Mesenchymal stem cell (in vitro differentiated cells and primary cell): ENCODE measurements at regions not wholly inside any gene's neighbourhood (a gene's known extent, or its start where the extent isn't known, plus 50 kb on each side); places are given as distances from the start of the nearest gene placed in this dataset.

Experiments used
- DNase-seq: peaks from one replicate; pipeline ENCODE4 v3.0.0-alpha.2; 2013
- H2AFZ ChIP-seq: one replicate; pipeline ENCODE4 v1.6.1; 2013; ENCODE audit warnings: low read depth, mild to moderate bottlenecking, control low read depth, inconsistent platforms, low read length, moderate library complexity
- H2AK5ac ChIP-seq: 2 replicates; pipeline ENCODE4 v1.6.1; 2013; ENCODE audit warnings: low read length, moderate library complexity, mild to moderate bottlenecking, inconsistent platforms; ENCODE audit not compliant: severe bottlenecking
- H2BK120ac ChIP-seq: one replicate; pipeline ENCODE4 v1.6.1; 2013; ENCODE audit warnings: low read depth, mild to moderate bottlenecking, inconsistent platforms, low read length, moderate library complexity
- H2BK12ac ChIP-seq, 2 experiments: one replicate each; pipeline ENCODE4 v1.6.1; 2013; ENCODE audit warnings: inconsistent platforms in 2 of 2, low read length in 2 of 2, mild to moderate bottlenecking in 2 of 2, moderate library complexity in 2 of 2, control low read depth in 1 of 2
- H2BK15ac ChIP-seq: one replicate; pipeline ENCODE4 v1.6.1; 2013; ENCODE audit warnings: mild to moderate bottlenecking, low read depth, inconsistent platforms; ENCODE audit not compliant: poor library complexity, severe bottlenecking
- H2BK5ac ChIP-seq: 2 replicates; pipeline ENCODE4 v1.6.1; 2013; ENCODE audit warnings: low read depth, mild to moderate bottlenecking, low read length, control low read depth, inconsistent platforms; ENCODE audit not compliant: poor library complexity, severe bottlenecking
- H3K14ac ChIP-seq, 2 experiments: one replicate each; pipeline ENCODE4 v1.6.1; 2013; ENCODE audit warnings: inconsistent platforms in 2 of 2, low read length in 2 of 2, control low read depth in 1 of 2, mild to moderate bottlenecking in 1 of 2, moderate library complexity in 1 of 2
- H3K18ac ChIP-seq, 2 experiments: one replicate each; pipeline ENCODE4 v1.6.1; 2013; ENCODE audit warnings: inconsistent platforms in 2 of 2, low read length in 2 of 2, control low read depth in 1 of 2, low read depth in 1 of 2, mild to moderate bottlenecking in 1 of 2
- H3K23ac ChIP-seq, 2 experiments: one replicate each; pipeline ENCODE4 v1.6.1; 2013; ENCODE audit warnings: inconsistent platforms in 2 of 2, low read length in 2 of 2, mild to moderate bottlenecking in 2 of 2, moderate library complexity in 2 of 2, control low read depth in 1 of 2
- H3K27ac ChIP-seq: 2 replicates; pipeline ENCODE4 v1.5.1; 2013; ENCODE audit warnings: mild to moderate bottlenecking, moderate library complexity, low read length, control low read depth, inconsistent platforms; ENCODE audit not compliant: poor library complexity, severe bottlenecking
- H3K27me3 ChIP-seq, 2 experiments: 2 replicates each; pipeline versions ENCODE4 v1.6.1 to v1.7.0; 2013; ENCODE audit warnings: low read length in 2 of 2, mild to moderate bottlenecking in 2 of 2, moderate library complexity in 2 of 2, control low read depth in 1 of 2, inconsistent platforms in 1 of 2; ENCODE audit not compliant: control insufficient read depth in 1 of 2, insufficient read depth in 1 of 2
- H3K36me3 ChIP-seq, 2 experiments: 2 replicates each; pipeline versions ENCODE4 v1.6.1 to v1.7.0; 2013; ENCODE audit warnings: low read length in 2 of 2, control low read depth in 1 of 2, inconsistent platforms in 1 of 2, low read depth in 1 of 2, mild to moderate bottlenecking in 1 of 2; ENCODE audit not compliant: insufficient read depth in 2 of 2, control insufficient read depth in 1 of 2
- H3K4ac ChIP-seq, 2 experiments: one replicate each; pipeline ENCODE4 v1.6.1; 2013; ENCODE audit warnings: inconsistent platforms in 2 of 2, low read length in 2 of 2, mild to moderate bottlenecking in 2 of 2, moderate library complexity in 2 of 2, control low read depth in 1 of 2, low read depth in 1 of 2
- H3K4me1 ChIP-seq: 2 replicates; pipeline ENCODE4 v1.6.1; 2013; ENCODE audit warnings: low read depth, low read length, control low read depth; ENCODE audit not compliant: control insufficient read depth, insufficient read depth
- H3K4me2 ChIP-seq: 2 replicates; pipeline ENCODE4 v1.6.1; 2013; ENCODE audit warnings: low read length, mild to moderate bottlenecking, inconsistent platforms; ENCODE audit not compliant: poor library complexity, severe bottlenecking
- H3K4me3 ChIP-seq, 2 experiments: 2 replicates each; pipeline versions ENCODE4 v1.5.1 to v1.7.0; 2013; ENCODE audit warnings: low read length in 2 of 2, mild to moderate bottlenecking in 2 of 2, control low read depth in 1 of 2, low read depth in 1 of 2; ENCODE audit not compliant: insufficient read depth in 1 of 2
- H3K79me1 ChIP-seq: replicated peaks from 2 replicates; pipeline ENCODE4 v1.6.1; 2013; ENCODE audit warnings: mild to moderate bottlenecking, control low read depth, low read length, inconsistent platforms; ENCODE audit not compliant: poor library complexity, severe bottlenecking
- H3K9ac ChIP-seq: 2 replicates; pipeline ENCODE4 v1.7.0; 2013; ENCODE audit warnings: mild to moderate bottlenecking, low read length, moderate library complexity
- H3K9me3 ChIP-seq: 2 replicates; pipeline ENCODE4 v1.7.0; 2013; ENCODE audit warnings: mild to moderate bottlenecking, low read length; ENCODE audit not compliant: control insufficient read depth
- H4K8ac ChIP-seq: one replicate; pipeline ENCODE4 v1.6.1; 2013; ENCODE audit warnings: inconsistent platforms, mild to moderate bottlenecking, low read length, moderate library complexity
- H4K91ac ChIP-seq: one replicate; pipeline ENCODE4 v1.6.1; 2013; ENCODE audit warnings: mild to moderate bottlenecking, low read length, inconsistent platforms
- WGBS: methylation state at CpG from one replicate; pipeline ENCODE4 v1.1.7; 2013; ENCODE audit warnings: mixed read lengths; 5-methylcytosine and 5-hydroxymethylcytosine counted together

- Histone ChIP-seq H3K4me2 (no peak overlapping the region), H4K91ac (no peak overlapping the region), H2AK5ac (no peak overlapping the region), H2BK120ac (no peak overlapping the region), H4K8ac (no peak overlapping the region), H2BK5ac (no peak overlapping the region), H3K18ac (no peak overlapping the region), H3K14ac (no peak overlapping the region), H3K23ac (no peak overlapping the region), H3K79me1 (no peaks in the 10 kb centered on the region), H2AFZ (no peak overlapping the region), H3K4me3 (no peak overlapping the region), H3K9me3 (no peaks in the 10 kb centered on the region), H3K9ac (no peak overlapping the region), H3K27me3 (no peaks in the 10 kb centered on the region), H3K4me1 (no peaks in the 10 kb centered on the region), H2BK12ac (no peak overlapping the region), H3K27ac (no peak overlapping the region), H3K36me3 (no peaks in the 10 kb centered on the region), H3K4ac (no peak overlapping the region), H2BK15ac (no peak overlapping the region)
- 87% methylated on average over 2 of the region's 2 CpGs for WGBS
- DNase-seq, result no peak
Observed at GRCh38 chr4:11904117-11904535, 475.4 kb upstream of the HS3ST1 start.

DNA sequence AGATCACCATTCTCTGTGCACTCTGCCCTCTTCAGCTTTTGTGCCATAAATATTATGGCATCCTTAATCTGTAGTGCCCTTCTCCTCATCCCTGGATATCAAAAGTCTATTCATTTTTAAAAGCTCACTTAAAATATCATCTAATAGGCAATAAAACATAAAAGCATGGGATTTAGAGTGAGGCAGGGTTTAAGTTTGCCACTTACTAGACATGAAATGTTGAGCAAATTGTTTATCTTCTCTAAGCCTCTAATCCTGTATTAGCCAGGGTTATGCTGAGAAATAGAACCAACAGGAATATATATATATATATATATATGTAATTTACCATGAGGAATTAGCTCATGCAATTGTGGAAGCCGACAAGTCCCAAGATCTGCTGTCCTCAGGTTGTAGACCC is 472.4 kb upstream of the HS3ST1 start:
- no peak for DNase-seq
- WGBS, result 75% methylated on average over 1 of the region's 1 CpG
- Histone ChIP-seq H3K36me3 (no peaks in the 10 kb centered on the region), H3K18ac (no peak overlapping the region), H2AK5ac (no peak overlapping the region), H2AFZ (no peak overlapping the region), H3K4me2 (no peak overlapping the region), H3K9ac (no peak overlapping the region), H3K9me3 (no peaks in the 10 kb centered on the region), H3K4me1 (no peaks in the 10 kb centered on the region), H2BK120ac (no peak overlapping the region), H2BK5ac (no peak overlapping the region), H3K27ac (no peak overlapping the region), H2BK12ac (no peak overlapping the region), H3K4me3 (no peak overlapping the region), H3K14ac (no peak overlapping the region), H3K27me3 (no peaks in the 10 kb centered on the region), H3K4ac (no peak overlapping the region), H2BK15ac (no peak overlapping the region), H4K91ac (no peak overlapping the region), H3K79me1 (no peaks in the 10 kb centered on the region), H4K8ac (no peak overlapping the region), H3K23ac (no peak overlapping the region)

- no peak overlapping the region for H3K14ac ChIP-seq
- no peak for DNase-seq
- H3K9ac ChIP-seq, result no peak overlapping the region
- no peak overlapping the region for H2BK12ac ChIP-seq
- no peak overlapping the region for H3K4me3 ChIP-seq
- H3K4me2 ChIP-seq, result no peak overlapping the region
- no CpG with 5 or more reads among the region's 1 CpG for WGBS
- H3K4me1 ChIP-seq, result no peaks in the 10 kb centered on the region
- H3K18ac ChIP-seq, result no peak overlapping the region
- no peak overlapping the region for H2BK120ac ChIP-seq
- no peak overlapping the region for H4K8ac ChIP-seq
- no peaks in the 10 kb centered on the region for H3K79me1 ChIP-seq
- H2AFZ ChIP-seq, result no peak overlapping the region
- H3K23ac ChIP-seq, result no peak overlapping the region
- no peaks in the 10 kb centered on the region for H3K9me3 ChIP-seq
- H3K4ac ChIP-seq, result no peak overlapping the region
- H3K36me3 ChIP-seq, result no peaks in the 10 kb centered on the region
- H3K27me3 ChIP-seq, result no peaks in the 10 kb centered on the region
- no peak overlapping the region for H2BK5ac ChIP-seq
- H2AK5ac ChIP-seq, result no peak overlapping the region
- no peak overlapping the region for H2BK15ac ChIP-seq
- H3K27ac ChIP-seq, result no peak overlapping the region
- H4K91ac ChIP-seq, result no peak overlapping the region
Observed at GRCh38 chr4:11900359-11900758, 471.7 kb upstream of the HS3ST1 start.

DNA sequence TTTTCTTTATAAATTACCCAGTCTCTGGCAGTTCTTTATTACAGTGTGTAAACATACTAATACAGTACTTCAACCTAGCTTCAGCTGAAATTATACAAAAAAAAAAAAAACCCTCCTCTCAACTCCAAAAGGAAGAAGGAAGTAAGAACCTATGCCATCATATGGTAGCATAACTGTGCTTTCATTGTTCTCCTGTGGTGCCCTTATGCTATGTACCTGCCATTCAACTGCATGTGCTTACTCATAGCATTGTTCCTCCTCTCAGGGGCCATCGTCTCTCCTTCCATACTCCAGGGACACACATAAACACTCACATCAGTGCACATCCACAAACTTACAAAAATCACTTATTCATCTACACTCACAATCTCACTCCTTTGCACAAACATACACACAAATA is 470.1 kb upstream of the HS3ST1 start:
- DNase-seq, result no peak
- Histone ChIP-seq H3K4me2 (no peak overlapping the region), H2BK15ac (no peak overlapping the region), H4K8ac (no peak overlapping the region), H3K14ac (no peak overlapping the region), H2BK12ac (no peak overlapping the region), H2BK5ac (no peak overlapping the region), H2BK120ac (no peak overlapping the region), H2AK5ac (no peak overlapping the region), H2AFZ (no peak overlapping the region), H3K18ac (no peak overlapping the region), H3K23ac (no peak overlapping the region), H3K27me3 (no peaks in the 10 kb centered on the region), H3K4me3 (no peak overlapping the region), H3K4ac (no peak overlapping the region), H4K91ac (no peak overlapping the region), H3K9me3 (no peaks in the 10 kb centered on the region), H3K9ac (no peak overlapping the region), H3K4me1 (no peaks in the 10 kb centered on the region), H3K79me1 (no peaks in the 10 kb centered on the region), H3K27ac (no peak overlapping the region), H3K36me3 (no peaks in the 10 kb centered on the region)
- 82% methylated on average over 1 of the region's 1 CpG for WGBS
